CD4-positive, alpha-beta T cell (primary cell): ENCODE measurements at regions not wholly inside any gene's neighbourhood (a gene's known extent, or its start where the extent isn't known, plus 50 kb on each side); places are given as distances from the start of the nearest gene placed in this dataset.

Experiments
- ATAC-seq: fragments of 200-7000 bp; cut with Tn5 transposase; one replicate; pipeline ENCODE4 v1.10.0; 2022; ENCODE audit warnings: mild to moderate bottlenecking; ENCODE audit not compliant: poor library complexity
- CTCF ChIA-PET: fragments of 350-600 bp; sonication (Branson Sonifier 250); formaldehyde crosslinking; loops from one replicate; lab custom pipeline; 2021; ENCODE audit warnings: antibody characterized with exemption, inconsistent platforms; lab: Charles Lee
- POLR2A ChIA-PET: fragments of 350-600 bp; sonication (Branson Sonifier 250); formaldehyde crosslinking; loops from one replicate; lab custom pipeline; 2021; ENCODE audit warnings: antibody characterized with exemption, inconsistent platforms; lab: Charles Lee
- DNase-seq, 14 experiments: peaks; one replicate each; pipeline ENCODE4 v3.0.0-alpha.2; 2013 to 2020; ENCODE audit warnings: mixed read lengths in 2 of 14
- H3K27ac ChIP-seq, 2 donors: one replicate each; pipeline versions ENCODE4 v1.5.1 to v1.7.0; 2013; ENCODE audit warnings: low read length in 2 of 2, low read depth in 1 of 2, mild to moderate bottlenecking in 1 of 2
- H3K27me3 ChIP-seq, 2 experiments: 1 replicate in 1 of 2; 2 replicates in 1 of 2; pipeline versions ENCODE4 v1.6.1 to v1.7.0; 2013; ENCODE audit warnings: low read length in 2 of 2, control low read depth in 1 of 2, mild to moderate bottlenecking in 1 of 2, moderate library complexity in 1 of 2; ENCODE audit not compliant: insufficient read depth in 2 of 2, control insufficient read depth in 1 of 2
- H3K36me3 ChIP-seq: one replicate; pipeline ENCODE4 v1.6.1; 2013; ENCODE audit warnings: low read length, control low read depth; ENCODE audit not compliant: insufficient read depth
- H3K4me1 ChIP-seq: one replicate; pipeline ENCODE4 v1.6.1; 2013; ENCODE audit warnings: low read length, control low read depth; ENCODE audit not compliant: insufficient read depth
- H3K4me3 ChIP-seq: one replicate; pipeline ENCODE4 v1.5.1; 2013; ENCODE audit warnings: mild to moderate bottlenecking, low read length, moderate library complexity
- H3K9me3 ChIP-seq, 2 experiments: 1 replicate in 1 of 2; 2 replicates in 1 of 2; pipeline versions ENCODE4 v1.6.1 to v1.7.0; 2013; ENCODE audit warnings: low read length in 2 of 2, mild to moderate bottlenecking in 2 of 2, control low read depth in 1 of 2, moderate library complexity in 1 of 2; ENCODE audit not compliant: control insufficient read depth in 1 of 2, insufficient read depth in 1 of 2
- H3K27ac Mint-ChIP-seq: one replicate; pipeline ENCODE4 v1.8.0; 2020; ENCODE audit warnings: mixed read lengths
- H3K27me3 Mint-ChIP-seq: one replicate; pipeline ENCODE4 v1.8.0; 2021; ENCODE audit warnings: mixed read lengths
- H3K36me3 Mint-ChIP-seq: one replicate; pipeline ENCODE4 v1.8.0; 2021; ENCODE audit warnings: low read depth, mixed read lengths
- H3K4me1 Mint-ChIP-seq: one replicate; pipeline ENCODE4 v1.8.0; 2021; ENCODE audit warnings: low read depth, mixed read lengths
- H3K4me3 Mint-ChIP-seq: one replicate; pipeline ENCODE4 v1.8.0; 2020; ENCODE audit warnings: mild to moderate bottlenecking, mixed read lengths
- H3K9me3 Mint-ChIP-seq: one replicate; pipeline ENCODE4 v1.8.0; 2020; ENCODE audit warnings: mixed read lengths
- intact Hi-C, 2 experiments: fragments of 100-400 bp; cut with DNase I in 1 of 2; cut with micrococcal nuclease in 1 of 2; formaldehyde crosslinking; loops; one replicate each; pipeline versions ENCODE4 v1.15.1 to v1.9.0; 2023 to 2025; cut with DNase I, micrococcal nuclease
- TF ChIP-seq, protein P1 (sequence below): fragments of 200-600 bp; IDR thresholded peaks from one replicate; pipeline ENCODE4 v1.8.0; 2022; ENCODE audit warnings: antibody characterized with exemption, mild to moderate bottlenecking

DNA sequence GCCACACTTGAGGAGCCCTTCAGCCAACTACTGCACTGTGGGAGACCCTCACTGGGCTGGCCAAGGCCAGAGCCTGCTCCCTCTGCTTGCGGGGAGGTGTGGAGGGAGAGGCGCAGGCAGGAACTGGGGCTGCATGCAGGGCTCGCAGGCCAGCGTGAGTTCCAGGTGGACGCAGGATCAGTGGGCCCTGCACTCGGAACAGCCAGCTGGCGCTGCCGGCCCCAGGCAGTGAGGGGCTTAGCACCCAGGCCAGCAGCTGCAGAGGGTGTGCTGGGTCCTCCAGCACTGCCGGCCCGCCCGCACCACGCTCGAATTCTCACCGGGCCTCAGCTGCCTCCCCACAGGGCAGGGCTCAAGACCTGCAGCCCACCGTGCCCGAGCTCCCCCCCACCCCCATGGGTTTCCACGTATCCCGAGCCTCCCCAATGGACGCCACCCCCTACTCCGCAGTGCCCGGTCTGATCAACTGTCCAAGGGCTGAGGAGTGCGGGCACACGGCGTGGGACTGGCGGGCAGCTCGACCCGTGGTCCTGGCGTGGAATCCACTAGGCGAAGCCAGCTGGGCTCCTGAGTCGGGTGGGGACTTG is 1293.8 kb upstream of the PCDH9 start:
- CTCF ChIA-PET, result no interaction called here
- no peaks in the 10 kb centered on the region for H3K36me3 Mint-ChIP-seq
- peak in 1 of 14 experiments; percentile 7 for DNase-seq
- no peaks in the 10 kb centered on the region for H3K36me3 ChIP-seq
- H3K4me3 ChIP-seq, result no peak overlapping the region
- ATAC-seq, result no peak
- no peaks in the 10 kb centered on the region for H3K27me3 ChIP-seq
- H3K27me3 Mint-ChIP-seq, result no peaks in the 10 kb centered on the region
- no peak overlapping the region for H3K4me3 Mint-ChIP-seq
- peaks cover 12% of the 10 kb centered on the region for H3K9me3 Mint-ChIP-seq
- H3K27ac Mint-ChIP-seq, result no peak overlapping the region
- TF ChIP-seq, protein P1, sequence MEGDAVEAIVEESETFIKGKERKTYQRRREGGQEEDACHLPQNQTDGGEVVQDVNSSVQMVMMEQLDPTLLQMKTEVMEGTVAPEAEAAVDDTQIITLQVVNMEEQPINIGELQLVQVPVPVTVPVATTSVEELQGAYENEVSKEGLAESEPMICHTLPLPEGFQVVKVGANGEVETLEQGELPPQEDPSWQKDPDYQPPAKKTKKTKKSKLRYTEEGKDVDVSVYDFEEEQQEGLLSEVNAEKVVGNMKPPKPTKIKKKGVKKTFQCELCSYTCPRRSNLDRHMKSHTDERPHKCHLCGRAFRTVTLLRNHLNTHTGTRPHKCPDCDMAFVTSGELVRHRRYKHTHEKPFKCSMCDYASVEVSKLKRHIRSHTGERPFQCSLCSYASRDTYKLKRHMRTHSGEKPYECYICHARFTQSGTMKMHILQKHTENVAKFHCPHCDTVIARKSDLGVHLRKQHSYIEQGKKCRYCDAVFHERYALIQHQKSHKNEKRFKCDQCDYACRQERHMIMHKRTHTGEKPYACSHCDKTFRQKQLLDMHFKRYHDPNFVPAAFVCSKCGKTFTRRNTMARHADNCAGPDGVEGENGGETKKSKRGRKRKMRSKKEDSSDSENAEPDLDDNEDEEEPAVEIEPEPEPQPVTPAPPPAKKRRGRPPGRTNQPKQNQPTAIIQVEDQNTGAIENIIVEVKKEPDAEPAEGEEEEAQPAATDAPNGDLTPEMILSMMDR, result no peak
- H3K4me1 Mint-ChIP-seq, result no peaks in the 10 kb centered on the region
- intact Hi-C loops, result no loop called here
- H3K4me1 ChIP-seq, result no peaks in the 10 kb centered on the region
- peaks cover 0 to 10% of the 10 kb centered on the region in 2 experiments for H3K9me3 ChIP-seq
- POLR2A ChIA-PET, result no interaction called here
- H3K27ac ChIP-seq, result no peak overlapping the region

DNA sequence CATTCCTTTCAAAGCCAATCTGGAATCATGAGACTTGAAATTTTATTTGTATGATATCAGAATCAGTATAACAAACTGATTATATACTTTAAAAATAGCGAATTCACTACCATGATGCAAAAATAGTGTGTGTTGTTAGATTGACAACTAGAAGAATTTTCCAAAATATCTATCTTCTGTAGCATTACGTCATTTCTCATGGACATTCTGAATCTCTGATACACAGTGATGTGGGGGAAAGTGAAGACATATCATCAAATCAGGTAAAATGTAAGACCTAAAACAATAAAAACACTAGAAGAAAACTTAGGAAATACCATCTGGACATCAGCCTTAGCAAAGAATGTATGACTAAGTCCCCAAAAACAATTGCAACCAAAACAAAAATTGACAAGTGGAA is 1292.0 kb upstream of the PCDH9 start:
- DNase-seq, result no peak
- no peaks in the 10 kb centered on the region for H3K4me1 Mint-ChIP-seq
- no peaks in the 10 kb centered on the region for H3K36me3 Mint-ChIP-seq
- POLR2A ChIA-PET, result no interaction called here
- H3K27me3 Mint-ChIP-seq, result no peaks in the 10 kb centered on the region
- CTCF ChIA-PET, result no interaction called here
- H3K9me3 Mint-ChIP-seq, result peaks cover 10% of the 10 kb centered on the region
- Histone ChIP-seq H3K4me1 (no peaks in the 10 kb centered on the region), H3K4me3 (no peak overlapping the region), H3K27ac (no peak overlapping the region), H3K27me3 (no peaks in the 10 kb centered on the region), H3K36me3 (no peaks in the 10 kb centered on the region), H3K9me3 (peaks cover 0 to 10% of the 10 kb centered on the region in 2 experiments)
- no peak for ATAC-seq
- intact Hi-C loops, result no loop called here
- no peak overlapping the region for H3K4me3 Mint-ChIP-seq
- TF ChIP-seq, protein P1, result no peak
- no peak overlapping the region for H3K27ac Mint-ChIP-seq

DNA sequence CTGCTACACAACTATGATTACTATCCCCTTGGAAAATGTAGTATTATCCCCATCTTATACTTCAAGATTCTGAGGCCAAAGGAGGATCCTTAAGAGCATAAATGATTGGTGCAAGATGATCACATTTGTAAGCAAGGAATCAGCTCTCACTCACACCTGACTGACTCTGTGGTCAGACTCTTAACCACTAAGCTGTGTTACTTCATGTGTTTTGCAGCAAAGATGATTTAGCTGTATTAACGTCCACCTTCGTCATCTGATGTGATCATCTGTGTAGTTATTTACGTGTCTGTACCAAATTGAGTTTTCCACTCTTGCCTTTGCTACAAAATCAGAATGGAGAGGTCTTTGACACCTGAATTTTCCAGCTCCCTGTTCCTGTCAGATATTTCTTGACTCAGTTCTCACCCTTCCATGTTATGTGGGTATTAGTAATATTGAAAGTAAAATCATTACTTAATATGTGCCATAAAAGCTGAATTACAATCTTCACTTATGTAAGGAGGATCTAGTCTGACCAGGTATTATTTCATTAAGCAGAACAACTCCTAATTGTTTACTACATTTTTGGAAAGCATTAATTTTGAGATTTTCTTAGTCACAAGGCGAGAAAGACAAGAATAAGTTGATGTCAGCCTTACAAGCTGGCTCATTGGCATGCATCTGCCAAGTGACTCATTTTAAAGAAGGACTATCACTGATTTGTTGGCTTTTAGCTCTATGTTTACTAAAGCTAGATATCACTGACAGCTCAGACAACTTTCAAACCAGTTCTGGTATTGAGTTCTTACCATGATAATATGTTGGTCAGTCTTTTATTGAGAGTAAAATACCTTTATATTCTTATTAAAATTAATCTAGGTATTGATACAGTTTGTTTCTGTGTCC is 1279.8 kb upstream of the PCDH9 start:
- Histone ChIP-seq H3K27me3 (no peaks in the 10 kb centered on the region), H3K36me3 (no peaks in the 10 kb centered on the region), H3K9me3 (peaks cover 0 to 8% of the 10 kb centered on the region in 2 experiments), H3K27ac (no peak overlapping the region), H3K4me3 (no peak overlapping the region), H3K4me1 (no peaks in the 10 kb centered on the region)
- intact Hi-C loops, result no loop called here
- DNase-seq, result no peak
- TF ChIP-seq, protein P1, result no peak
- POLR2A ChIA-PET, result no interaction called here
- Mint-ChIP-seq H3K9me3 (peaks cover 14% of the 10 kb centered on the region), H3K4me3 (no peak overlapping the region), H3K27ac (no peak overlapping the region), H3K36me3 (no peaks in the 10 kb centered on the region), H3K27me3 (no peaks in the 10 kb centered on the region), H3K4me1 (no peaks in the 10 kb centered on the region)
- CTCF ChIA-PET, result no interaction called here
- ATAC-seq, result no peak
